ENCODE measurements at regions not wholly inside any gene's neighbourhood (a gene's known extent, or its start where the extent isn't known, plus 50 kb on each side); places are given as distances from the start of the nearest gene placed in this dataset.

GRCh38 chr6:47147836-47148344 lies 105.8 kb upstream of the ADGRF1 start:
- Mint-ChIP-seq H3K27ac (no peak overlapping the region), H3K4me1 (peaks cover under 1% of the 10 kb centered on the region), H3K4me3 (no peak overlapping the region), H3K9me3 (no peaks in the 10 kb centered on the region), H3K36me3 (no peaks in the 10 kb centered on the region), H3K27me3 (ENCODE audit: low read depth in 3 of 3) (peaks cover 1 to 10% (median 3%) of the 10 kb centered on the region in 3 donors)
- no peak overlapping the region for H3K27ac ChIP-seq (ENCODE audit: low read depth in 1 of 2, low read length in 2 of 2)
- H4K20me1 ChIP-seq (ENCODE audit: insufficient read depth, low read length): no peaks in the 10 kb centered on the region
- H3K9ac ChIP-seq (ENCODE audit: insufficient read depth, low read length, poor library complexity, severe bottlenecking): no peak overlapping the region
- H3K4me3 ChIP-seq (replicated peaks in 1 of 3; ENCODE audit: low read depth in 2 of 3, low read length in 3 of 3): no peak overlapping the region
- H3K79me2 ChIP-seq (ENCODE audit: insufficient read depth, low read length): no peaks in the 10 kb centered on the region
- no peak for TF ChIP-seq CTCF (IDR thresholded peaks at IDR 0.05)
- intact Hi-C loops (cut with micrococcal nuclease): no loop called here
- H3K4me2 ChIP-seq (replicated peaks; ENCODE audit: extremely low read depth, low read length, poor library complexity, severe bottlenecking): no peak overlapping the region
- H3K36me3 ChIP-seq (replicated peaks in 1 of 2; ENCODE audit: control insufficient read depth in 1 of 2, insufficient read depth in 2 of 2, low read length in 2 of 2): no peaks in the 10 kb centered on the region
- no peak for DNase-seq
- H3K4me1 ChIP-seq (ENCODE audit: control insufficient read depth in 1 of 2, insufficient read depth in 2 of 2, low read length in 2 of 2): no peaks in the 10 kb centered on the region
- H3K27me3 ChIP-seq (ENCODE audit: control insufficient read depth in 2 of 2, insufficient read depth in 2 of 2, low read length in 2 of 2): no peaks in the 10 kb centered on the region
- 89% methylated on average over 6 of the region's 6 CpGs for WGBS (ENCODE audit: insufficient coverage)
- H3K9me3 ChIP-seq (replicated peaks in 1 of 2; ENCODE audit: control insufficient read depth in 1 of 2, insufficient read depth in 1 of 2, low read length in 2 of 2): no peaks in the 10 kb centered on the region
- no peak overlapping the region for H2AFZ ChIP-seq (ENCODE audit: insufficient read depth, low read depth, low read length, poor library complexity, severe bottlenecking)

- Histone ChIP-seq H3K9me3 (replicated peaks in 1 of 2; ENCODE audit: control insufficient read depth in 1 of 2, insufficient read depth in 1 of 2, low read length in 2 of 2) (no peaks in the 10 kb centered on the region), H4K20me1 (ENCODE audit: insufficient read depth, low read length) (no peaks in the 10 kb centered on the region), H3K9ac (ENCODE audit: insufficient read depth, low read length, poor library complexity, severe bottlenecking) (no peak overlapping the region), H3K4me1 (ENCODE audit: control insufficient read depth in 1 of 2, insufficient read depth in 2 of 2, low read length in 2 of 2) (no peaks in the 10 kb centered on the region), H3K27me3 (ENCODE audit: control insufficient read depth in 2 of 2, insufficient read depth in 2 of 2, low read length in 2 of 2) (no peaks in the 10 kb centered on the region), H3K36me3 (replicated peaks in 1 of 2; ENCODE audit: control insufficient read depth in 1 of 2, insufficient read depth in 2 of 2, low read length in 2 of 2) (no peaks in the 10 kb centered on the region), H3K27ac (ENCODE audit: low read depth in 1 of 2, low read length in 2 of 2) (no peak overlapping the region), H3K79me2 (ENCODE audit: insufficient read depth, low read length) (no peaks in the 10 kb centered on the region), H3K4me2 (replicated peaks; ENCODE audit: extremely low read depth, low read length, poor library complexity, severe bottlenecking) (no peak overlapping the region), H3K4me3 (replicated peaks in 1 of 3; ENCODE audit: low read depth in 2 of 3, low read length in 3 of 3) (no peak overlapping the region), H2AFZ (ENCODE audit: insufficient read depth, low read depth, low read length, poor library complexity, severe bottlenecking) (peak overlapping the region; percentile 41)
- Mint-ChIP-seq H3K27ac (no peak overlapping the region), H3K36me3 (no peaks in the 10 kb centered on the region), H3K9me3 (peaks cover 0 to 1% (median 0%) of the 10 kb centered on the region in 7 donors), H3K4me3 (no peak overlapping the region), H3K27me3 (ENCODE audit: low read depth in 3 of 3) (peaks cover 1 to 10% (median 3%) of the 10 kb centered on the region in 3 donors), H3K4me1 (no peaks in the 10 kb centered on the region)
- intact Hi-C loops (cut with micrococcal nuclease): no loop called here
- TF ChIP-seq CTCF (IDR thresholded peaks at IDR 0.05): no peak
- DNase-seq: no peak
- WGBS (ENCODE audit: insufficient coverage): 0% methylated on average over 1 of the region's 5 CpGs
Measured at GRCh38 chr6:47147175-47147727, 105.1 kb upstream of the ADGRF1 start.

Data from CD14-positive monocyte (primary cell).